ENCODE measurements at regions not wholly inside any gene's neighbourhood (a gene's known extent, or its start where the extent isn't known, plus 50 kb on each side); places are given as distances from the start of the nearest gene placed in this dataset.

GRCh38 chr6:138571585-138572166 is 72.4 kb upstream of the NHSL1 start:
- H3K27ac Mint-ChIP-seq, result no peak overlapping the region
- WGBS (ENCODE audit: insufficient coverage), result 73% methylated on average over 11 of the region's 15 CpGs
- no peak for TF ChIP-seq CTCF (IDR thresholded peaks at IDR 0.05)
- no peaks in the 10 kb centered on the region for H3K36me3 ChIP-seq (ENCODE audit: control insufficient read depth, insufficient read depth, low read length)
- no peak overlapping the region for H3K4me3 Mint-ChIP-seq
- DNase-seq (no peak), ATAC-seq (no peak)
- H3K4me1 ChIP-seq (ENCODE audit: control insufficient read depth, insufficient read depth, low read length), result no peaks in the 10 kb centered on the region
- H3K36me3 Mint-ChIP-seq, result no peaks in the 10 kb centered on the region
- H3K9me3 ChIP-seq (ENCODE audit: control insufficient read depth, insufficient read depth, low read length), result no peaks in the 10 kb centered on the region
- no peaks in the 10 kb centered on the region for H3K4me1 Mint-ChIP-seq
- no peaks in the 10 kb centered on the region for H3K9me3 Mint-ChIP-seq
- H3K4me3 ChIP-seq (ENCODE audit: low read length), result no peak overlapping the region
- no peaks in the 10 kb centered on the region for H3K27me3 ChIP-seq (ENCODE audit: control insufficient read depth, insufficient read depth, low read length)
- peaks cover 11 to 14% of the 10 kb centered on the region in 2 donors for H3K27me3 Mint-ChIP-seq (ENCODE audit: low read depth in 2 of 2)
- no peak overlapping the region for H3K27ac ChIP-seq (ENCODE audit: low read length)
- intact Hi-C loops (cut with micrococcal nuclease), result no loop called here

- Mint-ChIP-seq H3K27ac (no peak overlapping the region), H3K4me1 (no peaks in the 10 kb centered on the region), H3K4me3 (no peak overlapping the region), H3K27me3 (ENCODE audit: low read depth in 2 of 2) (peaks cover 13 to 19% of the 10 kb centered on the region in 2 donors), H3K36me3 (no peaks in the 10 kb centered on the region), H3K9me3 (no peaks in the 10 kb centered on the region)
- 23% methylated on average over 17 of the region's 19 CpGs for WGBS (ENCODE audit: insufficient coverage)
- Histone ChIP-seq H3K36me3 (ENCODE audit: control insufficient read depth, insufficient read depth, low read length) (no peaks in the 10 kb centered on the region), H3K27me3 (ENCODE audit: control insufficient read depth, insufficient read depth, low read length) (no peaks in the 10 kb centered on the region), H3K4me1 (ENCODE audit: control insufficient read depth, insufficient read depth, low read length) (no peaks in the 10 kb centered on the region), H3K9me3 (ENCODE audit: control insufficient read depth, insufficient read depth, low read length) (no peaks in the 10 kb centered on the region), H3K27ac (ENCODE audit: low read length) (no peak overlapping the region), H3K4me3 (ENCODE audit: low read length) (no peak overlapping the region)
- ATAC-seq, result peak in 1 of 3 donors; percentile 21
- no peak for TF ChIP-seq CTCF (IDR thresholded peaks at IDR 0.05)
- DNase-seq, result no peak
- intact Hi-C loops (cut with micrococcal nuclease), result no loop called here
Observed at GRCh38 chr6:138572167-138572875, 73.0 kb upstream of the NHSL1 start.

GRCh38 chr6:138572885-138573284 is 73.6 kb upstream of the NHSL1 start:
- no peak overlapping the region for H3K27ac ChIP-seq (ENCODE audit: low read length)
- no peak for TF ChIP-seq CTCF (IDR thresholded peaks at IDR 0.05)
- Mint-ChIP-seq H3K4me1 (no peaks in the 10 kb centered on the region), H3K27me3 (ENCODE audit: low read depth in 2 of 2) (peaks cover 14 to 19% of the 10 kb centered on the region in 2 donors), H3K36me3 (no peaks in the 10 kb centered on the region), H3K27ac (no peak overlapping the region), H3K4me3 (no peak overlapping the region), H3K9me3 (no peaks in the 10 kb centered on the region)
- intact Hi-C loops (cut with micrococcal nuclease), result no loop called here
- H3K4me3 ChIP-seq (ENCODE audit: low read length), result no peak overlapping the region
- WGBS (ENCODE audit: insufficient coverage), result 92% methylated on average over 6 of the region's 6 CpGs
- ATAC-seq (no peak), DNase-seq (no peak)
- no peaks in the 10 kb centered on the region for H3K36me3 ChIP-seq (ENCODE audit: control insufficient read depth, insufficient read depth, low read length)
- H3K27me3 ChIP-seq (ENCODE audit: control insufficient read depth, insufficient read depth, low read length), result no peaks in the 10 kb centered on the region
- no peaks in the 10 kb centered on the region for H3K4me1 ChIP-seq (ENCODE audit: control insufficient read depth, insufficient read depth, low read length)
- no peaks in the 10 kb centered on the region for H3K9me3 ChIP-seq (ENCODE audit: control insufficient read depth, insufficient read depth, low read length)

- Histone ChIP-seq H3K27ac (ENCODE audit: low read length) (no peak overlapping the region), H3K27me3 (ENCODE audit: control insufficient read depth, insufficient read depth, low read length) (no peaks in the 10 kb centered on the region), H3K9me3 (ENCODE audit: control insufficient read depth, insufficient read depth, low read length) (no peaks in the 10 kb centered on the region), H3K4me3 (ENCODE audit: low read length) (no peak overlapping the region), H3K36me3 (ENCODE audit: control insufficient read depth, insufficient read depth, low read length) (no peaks in the 10 kb centered on the region), H3K4me1 (ENCODE audit: control insufficient read depth, insufficient read depth, low read length) (no peaks in the 10 kb centered on the region)
- peaks cover 14 to 19% of the 10 kb centered on the region in 2 donors for H3K27me3 Mint-ChIP-seq (ENCODE audit: low read depth in 2 of 2)
- no peak overlapping the region for H3K4me3 Mint-ChIP-seq
- H3K36me3 Mint-ChIP-seq, result no peaks in the 10 kb centered on the region
- no peak for ATAC-seq
- TF ChIP-seq CTCF (IDR thresholded peaks at IDR 0.05), result no peak
- no peaks in the 10 kb centered on the region for H3K4me1 Mint-ChIP-seq
- H3K27ac Mint-ChIP-seq, result no peak overlapping the region
- no peak for DNase-seq
- intact Hi-C loops (cut with micrococcal nuclease), result no loop called here
- no peaks in the 10 kb centered on the region for H3K9me3 Mint-ChIP-seq
- 86% methylated on average over 3 of the region's 4 CpGs for WGBS (ENCODE audit: insufficient coverage)
Observed at GRCh38 chr6:138575257-138575656, 76.0 kb upstream of the NHSL1 start.

Measured in natural killer cell (primary cell).